Caco-2 (cell line): ENCODE measurements at regions not wholly inside any gene's neighbourhood (a gene's known extent, or its start where the extent isn't known, plus 50 kb on each side); places are given as distances from the start of the nearest gene placed in this dataset.

ENCODE experiments used
- BruUV-seq: library from RNA; stranded (reverse); fragments of 400-500 nt; replicated peaks from 2 replicates; lab custom pipeline; 2021; lab: Mats Ljungman, UMichigan
- CTCF ChIA-PET: fragments of 300-600 bp; sonication (Branson Sonifier 250); formaldehyde crosslinking; loops from one replicate; lab custom pipeline; 2022; ENCODE audit warnings: antibody characterized with exemption; lab: Charles Lee
- POLR2A ChIA-PET: fragments of 300-600 bp; sonication (Branson Sonifier 250); formaldehyde crosslinking; loops from one replicate; lab custom pipeline; 2022; ENCODE audit warnings: antibody characterized with exemption; lab: Charles Lee
- DNase-seq, 2 experiments: peaks; one replicate each; pipeline versions ENCODE4 v3.0.0 to v3.0.0-alpha.2; 2020 to 2022
- H3K27me3 ChIP-seq: replicated peaks from 2 replicates; pipeline ENCODE4 v1.6.0; 2011; ENCODE audit warnings: low read length; ENCODE audit not compliant: control insufficient read depth, insufficient read depth
- H3K36me3 ChIP-seq: 2 replicates; pipeline ENCODE4 v1.5.1; 2011; ENCODE audit warnings: low read length; ENCODE audit not compliant: control insufficient read depth, insufficient read depth
- H3K4me1 ChIP-seq: fragments of 250-450 bp; sonication (Bioruptor Pico); 2 replicates; pipeline ENCODE4 v1.5.1; 2020; ENCODE audit warnings: mild to moderate bottlenecking
- H3K4me3 ChIP-seq: 2 replicates; pipeline ENCODE4 v1.5.1; 2011; ENCODE audit warnings: low read depth, mild to moderate bottlenecking, control low read depth, low read length
- H3K9me3 ChIP-seq: fragments of 250-450 bp; sonication (Bioruptor Pico); 2 replicates; pipeline ENCODE4 v1.5.1; 2020; ENCODE audit warnings: mild to moderate bottlenecking, moderate library complexity
- H3K27ac Mint-ChIP-seq: one replicate; pipeline ENCODE4 v1.8.0; 2022; ENCODE audit warnings: mixed read lengths; ENCODE audit not compliant: unreplicated experiment
- H3K27me3 Mint-ChIP-seq: one replicate; pipeline ENCODE4 v1.8.0; 2022; ENCODE audit warnings: mixed read lengths; ENCODE audit not compliant: insufficient read depth, unreplicated experiment
- H3K36me3 Mint-ChIP-seq: one replicate; pipeline ENCODE4 v1.8.0; 2022; ENCODE audit warnings: mild to moderate bottlenecking, mixed read lengths; ENCODE audit not compliant: insufficient read depth, unreplicated experiment
- H3K4me1 Mint-ChIP-seq: one replicate; pipeline ENCODE4 v1.8.0; 2022; ENCODE audit warnings: low read depth, mixed read lengths; ENCODE audit not compliant: unreplicated experiment
- H3K4me3 Mint-ChIP-seq: one replicate; pipeline ENCODE4 v1.8.0; 2022; ENCODE audit warnings: mild to moderate bottlenecking, moderate library complexity, mixed read lengths; ENCODE audit not compliant: unreplicated experiment
- H3K9me3 Mint-ChIP-seq: one replicate; pipeline ENCODE4 v1.8.0; 2022; ENCODE audit warnings: mixed read lengths; ENCODE audit not compliant: unreplicated experiment
- CTCF ChIP-seq, 2 experiments: fragments of 200-600 bp in 1 of 2; IDR thresholded peaks; 1 replicate in 1 of 2; 2 replicates in 1 of 2; pipeline versions ENCODE4 v1.5.1 to v1.8.0; 2011 to 2022; ENCODE audit warnings: antibody characterized with exemption in 1 of 2, control low read depth in 1 of 2, inconsistent platforms in 1 of 2, low read depth in 1 of 2, low read length in 1 of 2, mild to moderate bottlenecking in 1 of 2, moderate library complexity in 1 of 2; ENCODE audit not compliant: insufficient read depth in 1 of 2, severe bottlenecking in 1 of 2, unreplicated experiment in 1 of 2
- intact Hi-C: fragments of 100-400 bp; cut with micrococcal nuclease; formaldehyde crosslinking; loops from one replicate; pipeline ENCODE4 v1.10.0; 2022; ENCODE audit not compliant: unreplicated experiment

- Mint-ChIP-seq H3K27me3 (no peaks in the 10 kb centered on the region), H3K27ac (no peak overlapping the region)
- CTCF ChIA-PET = no interaction called here
These were observed 138.4 kb downstream of the FAM43A start for GRCh38 chr3:194824100-194824499.

GRCh38 chr3:194824701-194825111, 139.0 kb downstream of the FAM43A start:
- Histone ChIP-seq H3K4me3 (no peak overlapping the region), H3K27me3 (no peaks in the 10 kb centered on the region), H3K4me1 (no peaks in the 10 kb centered on the region), H3K9me3 (no peaks in the 10 kb centered on the region), H3K36me3 (no peaks in the 10 kb centered on the region)
- Mint-ChIP-seq H3K27me3 (no peaks in the 10 kb centered on the region), H3K4me3 (no peak overlapping the region), H3K9me3 (no peaks in the 10 kb centered on the region), H3K36me3 (no peaks in the 10 kb centered on the region), H3K27ac (no peak overlapping the region), H3K4me1 (no peaks in the 10 kb centered on the region)
- TF ChIP-seq CTCF (IDR thresholded peaks at IDR 0.05; ENCODE audit: insufficient read depth in 1 of 2, low read depth in 1 of 2, low read length in 1 of 2, severe bottlenecking in 1 of 2, unreplicated experiment in 1 of 2) = no peak
- no TSS peak for BruUV-seq
- intact Hi-C loops = no loop called here
- DNase-seq = no peak
- ChIA-PET CTCF (no interaction called here), POLR2A (interaction anchor here (0.5 kb wide), 1 partner anchor 94 kb away, joined by 5 read pairs; no protein-coding TSS in a partner anchor)

More at GRCh38 chr3:194824100-194824499, 138.4 kb downstream of the FAM43A start:
- Mint-ChIP-seq H3K9me3 (no peaks in the 10 kb centered on the region), H3K36me3 (no peaks in the 10 kb centered on the region), H3K4me1 (no peaks in the 10 kb centered on the region), H3K4me3 (no peak overlapping the region)
- Histone ChIP-seq H3K9me3 (no peaks in the 10 kb centered on the region), H3K36me3 (no peaks in the 10 kb centered on the region), H3K4me1 (no peaks in the 10 kb centered on the region), H3K4me3 (no peak overlapping the region), H3K27me3 (no peaks in the 10 kb centered on the region)
- POLR2A ChIA-PET = no interaction called here
- intact Hi-C loops = no loop called here
- no TSS peak for BruUV-seq
- DNase-seq = no peak
- TF ChIP-seq CTCF (IDR thresholded peaks at IDR 0.05; ENCODE audit: insufficient read depth in 1 of 2, low read depth in 1 of 2, low read length in 1 of 2, severe bottlenecking in 1 of 2, unreplicated experiment in 1 of 2) = no peak

GRCh38 chr3:194826594-194826993, 140.9 kb downstream of the FAM43A start:
- H3K4me3 ChIP-seq = no peak overlapping the region
- H3K36me3 Mint-ChIP-seq = no peaks in the 10 kb centered on the region
- H3K4me1 Mint-ChIP-seq = no peaks in the 10 kb centered on the region
- BruUV-seq = no TSS peak
- no peak for TF ChIP-seq CTCF (IDR thresholded peaks at IDR 0.05; ENCODE audit: insufficient read depth in 1 of 2, low read depth in 1 of 2, low read length in 1 of 2, severe bottlenecking in 1 of 2, unreplicated experiment in 1 of 2)
- no peaks in the 10 kb centered on the region for H3K27me3 Mint-ChIP-seq
- no peaks in the 10 kb centered on the region for H3K27me3 ChIP-seq
- H3K9me3 Mint-ChIP-seq = no peaks in the 10 kb centered on the region
- no peak for DNase-seq
- no peaks in the 10 kb centered on the region for H3K4me1 ChIP-seq
- no peak overlapping the region for H3K4me3 Mint-ChIP-seq
- no peak overlapping the region for H3K27ac Mint-ChIP-seq
- intact Hi-C loops = no loop called here
- H3K9me3 ChIP-seq = no peaks in the 10 kb centered on the region
- CTCF ChIA-PET = interaction anchor here (1.9 kb wide), 1 partner anchor 144 kb away, joined by 7 read pairs; no protein-coding TSS in a partner anchor
- no peaks in the 10 kb centered on the region for H3K36me3 ChIP-seq
- POLR2A ChIA-PET = no interaction called here
